SU-DHL-6 (cell line): ENCODE measurements at regions not wholly inside any gene's neighbourhood (a gene's known extent, or its start where the extent isn't known, plus 50 kb on each side); places are given as distances from the start of the nearest gene placed in this dataset.

Source experiments
- H2AFZ ChIP-seq: fragments of 200-600 bp; sonication (generic); 2 replicates; pipeline ENCODE4 v1.6.1; 2014; ENCODE audit warnings: low read depth, mild to moderate bottlenecking, moderate library complexity, mixed read lengths, antibody characterized with exemption, low read length; ENCODE audit not compliant: severe bottlenecking
- H3F3A ChIP-seq: fragments of 200-600 bp; shearing (Covaris generic); 2 replicates; pipeline ENCODE4 v1.6.0; 2016; ENCODE audit warnings: antibody characterized with exemption, mild to moderate bottlenecking; ENCODE audit not compliant: insufficient read depth
- H3K27ac ChIP-seq: fragments of 200-600 bp; sonication (generic); 2 replicates; pipeline ENCODE4 v1.5.1; 2016; ENCODE audit warnings: low read depth, mild to moderate bottlenecking, low read length, moderate library complexity, mixed read lengths
- H3K27me3 ChIP-seq: fragments of 200-600 bp; sonication (generic), shearing (Covaris generic); 2 replicates; pipeline ENCODE4 v1.6.0; 2014; ENCODE audit warnings: mild to moderate bottlenecking, low read length
- H3K36me3 ChIP-seq: fragments of 200-600 bp; sonication (generic); 2 replicates; pipeline ENCODE4 v1.6.1; 2014; ENCODE audit warnings: mild to moderate bottlenecking, low read length, mixed read lengths
- H3K4me2 ChIP-seq: fragments of 300-600, 200-600 bp; shearing (Covaris generic), sonication (generic); 2 replicates; pipeline ENCODE4 v1.6.0; 2014; ENCODE audit warnings: low read length, low read depth, mild to moderate bottlenecking; ENCODE audit not compliant: poor library complexity, severe bottlenecking
- H3K4me3 ChIP-seq: fragments of 200-600 bp; sonication (generic); 2 replicates; pipeline ENCODE4 v1.5.1; 2014; ENCODE audit warnings: antibody characterized with exemption, low read length, mild to moderate bottlenecking, mixed read lengths; ENCODE audit not compliant: insufficient read depth, poor library complexity, severe bottlenecking
- H3K79me2 ChIP-seq: fragments of 200-600 bp; sonication (generic); 2 replicates; pipeline ENCODE4 v1.6.1; 2014; ENCODE audit warnings: mild to moderate bottlenecking, low read length, moderate library complexity; ENCODE audit not compliant: insufficient read depth
- H3K9ac ChIP-seq: fragments of 200-600 bp; sonication (generic); 2 replicates; pipeline ENCODE4 v1.7.0; 2014; ENCODE audit warnings: mild to moderate bottlenecking, low read length
- H3K9me2 ChIP-seq: fragments of 200-600 bp; sonication (generic); replicated peaks from 2 replicates; pipeline ENCODE4 v1.6.1; 2014; ENCODE audit warnings: low read length; ENCODE audit not compliant: insufficient read depth
- H3K9me3 ChIP-seq: fragments of 200-600 bp; sonication (generic); 2 replicates; pipeline ENCODE4 v1.6.1; 2014; ENCODE audit warnings: low read length, mixed read lengths; ENCODE audit not compliant: insufficient read depth
- H4K20me1 ChIP-seq: fragments of 200-600 bp; sonication (generic); 2 replicates; pipeline ENCODE4 v1.6.1; 2014; ENCODE audit warnings: low read depth, mild to moderate bottlenecking, antibody characterized with exemption, low read length, moderate library complexity, mixed read lengths
- CTCF ChIP-seq: fragments of 200-600 bp; sonication (generic); IDR thresholded peaks from one replicate; pipeline ENCODE4 v1.5.1; 2017; ENCODE audit warnings: antibody characterized with exemption, mild to moderate bottlenecking, low read length, moderate library complexity; ENCODE audit not compliant: insufficient read depth, poor library complexity, severe bottlenecking
- EZH2phosphoT487 ChIP-seq: fragments of 200-600 bp; sonication (generic), shearing (Covaris generic); conservative IDR thresholded peaks from 2 replicates; pipeline ENCODE4 v1.6.1; 2018; ENCODE audit warnings: mild to moderate bottlenecking, antibody characterized with exemption, low read length, moderate library complexity, mixed read lengths

DNA sequence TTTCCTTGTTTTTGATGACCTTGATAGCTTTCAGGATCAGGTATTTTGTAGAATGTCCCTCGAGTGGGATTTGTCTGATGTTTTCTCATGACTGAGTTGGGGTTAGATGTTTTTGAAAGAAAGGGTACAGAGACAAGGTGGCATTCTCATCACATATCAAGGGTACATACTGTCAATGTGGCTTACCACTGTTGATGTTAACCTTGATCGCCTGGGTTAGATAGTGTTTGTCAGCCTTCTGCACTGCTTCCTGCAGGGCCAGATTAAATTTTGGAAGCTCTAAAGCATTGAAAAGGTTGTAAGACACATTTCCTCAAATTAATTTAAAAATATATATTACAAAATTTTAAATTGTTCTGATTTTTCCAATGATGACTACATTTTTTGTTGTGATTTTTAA is 287.4 kb upstream of the ACTBL2 start:
- Histone ChIP-seq H2AFZ (no peak overlapping the region), H3K4me3 (no peak overlapping the region), H3K4me2 (no peak overlapping the region), H3K9ac (no peak overlapping the region), H4K20me1 (no peaks in the 10 kb centered on the region), H3K9me2 (no peaks in the 10 kb centered on the region), H3K27ac (no peak overlapping the region), H3K9me3 (no peaks in the 10 kb centered on the region), H3K36me3 (no peaks in the 10 kb centered on the region), H3F3A (no peaks in the 10 kb centered on the region), H3K79me2 (no peaks in the 10 kb centered on the region), H3K27me3 (no peaks in the 10 kb centered on the region)
- TF ChIP-seq CTCF = no peak
- no peak for TF ChIP-seq EZH2phosphoT487

GRCh38 chr5:57768745-57769144 is 286.1 kb upstream of the ACTBL2 start:
- H3K4me2 ChIP-seq = no peak overlapping the region

GRCh38 chr5:57764479-57765089 is 282.0 kb upstream of the ACTBL2 start:
- H2AFZ ChIP-seq = no peak overlapping the region
- H3K9me2 ChIP-seq = no peaks in the 10 kb centered on the region
- TF ChIP-seq EZH2phosphoT487 = no peak
- H3K4me3 ChIP-seq = no peak overlapping the region
- H3K79me2 ChIP-seq = no peaks in the 10 kb centered on the region
- H3K27ac ChIP-seq = no peak overlapping the region
- H3F3A ChIP-seq = no peaks in the 10 kb centered on the region
- no peaks in the 10 kb centered on the region for H4K20me1 ChIP-seq
- H3K9me3 ChIP-seq = 0 out of 2 replicates have a peak, but pooled peaks cover 3% of the 10 kb centered on the region
- H3K9ac ChIP-seq = no peak overlapping the region
- H3K27me3 ChIP-seq = no peaks in the 10 kb centered on the region
- no peaks in the 10 kb centered on the region for H3K36me3 ChIP-seq
- H3K4me2 ChIP-seq = no peak overlapping the region

More at GRCh38 chr5:57768745-57769144, 286.1 kb upstream of the ACTBL2 start:
- H3K9ac ChIP-seq = no peak overlapping the region
- H3K4me3 ChIP-seq = no peak overlapping the region
- H3K27me3 ChIP-seq = no peaks in the 10 kb centered on the region
- no peak for TF ChIP-seq CTCF
- no peak for TF ChIP-seq EZH2phosphoT487
- H3K27ac ChIP-seq = no peak overlapping the region
- no peaks in the 10 kb centered on the region for H3K79me2 ChIP-seq
- no peaks in the 10 kb centered on the region for H3K9me3 ChIP-seq
- no peaks in the 10 kb centered on the region for H3K36me3 ChIP-seq
- H4K20me1 ChIP-seq = no peaks in the 10 kb centered on the region
- H3F3A ChIP-seq = no peaks in the 10 kb centered on the region
- H3K9me2 ChIP-seq = no peaks in the 10 kb centered on the region
- H2AFZ ChIP-seq = no peak overlapping the region

GRCh38 chr5:57761513-57761912 is 278.9 kb upstream of the ACTBL2 start:
- no peaks in the 10 kb centered on the region for H4K20me1 ChIP-seq
- 0 out of 2 replicates have a peak, but pooled peaks cover 3% of the 10 kb centered on the region for H3K9me3 ChIP-seq
- H2AFZ ChIP-seq = no peak overlapping the region
- no peaks in the 10 kb centered on the region for H3K9me2 ChIP-seq
- H3K36me3 ChIP-seq = no peaks in the 10 kb centered on the region
- H3K79me2 ChIP-seq = no peaks in the 10 kb centered on the region
- no peak overlapping the region for H3K27ac ChIP-seq
- no peaks in the 10 kb centered on the region for H3F3A ChIP-seq
- H3K27me3 ChIP-seq = no peaks in the 10 kb centered on the region
- no peak overlapping the region for H3K4me3 ChIP-seq
- no peak overlapping the region for H3K9ac ChIP-seq
- H3K4me2 ChIP-seq = no peak overlapping the region
- TF ChIP-seq EZH2phosphoT487 = no peak
- TF ChIP-seq CTCF = no peak
